Bronchial epithelial cell (primary cell): ENCODE measurements at regions not wholly inside any gene's neighbourhood (a gene's known extent, or its start where the extent isn't known, plus 50 kb on each side); places are given as distances from the start of the nearest gene placed in this dataset.

Source experiments
- DNase-seq: peaks from one replicate; pipeline ENCODE4 v3.0.0-alpha.2; 2010; ENCODE audit warnings: low read depth
- FAIRE-seq: peaks from 2 replicates; lab custom pipeline; 2011; peaks lifted over from hg19 to GRCh38; lab: Jason Lieb, UNC
- H3K27me3 ChIP-seq: 2 replicates; pipeline ENCODE4 v1.5.1; 2011; ENCODE audit warnings: low read length; ENCODE audit not compliant: control insufficient read depth, insufficient read depth
- H3K36me3 ChIP-seq: 2 replicates; pipeline ENCODE4 v1.5.1; 2011; ENCODE audit warnings: low read length; ENCODE audit not compliant: control insufficient read depth, insufficient read depth
- H3K4me3 ChIP-seq: 2 replicates; pipeline ENCODE4 v1.5.1; 2011; ENCODE audit warnings: mild to moderate bottlenecking, low read depth, low read length, control low read depth
- CTCF ChIP-seq: IDR thresholded peaks from 2 replicates; pipeline ENCODE4 v1.5.1; 2011; ENCODE audit warnings: mild to moderate bottlenecking, moderate library complexity, low read length, control low read depth, inconsistent platforms; ENCODE audit not compliant: insufficient read depth, severe bottlenecking

- Histone ChIP-seq H3K27me3 (no peaks in the 10 kb centered on the region), H3K4me3 (no peak overlapping the region), H3K36me3 (no peaks in the 10 kb centered on the region)
- TF ChIP-seq CTCF: no peak
- FAIRE-seq: no peak
- peak; percentile 82 for DNase-seq
Observed at GRCh38 chr4:30258949-30259348, 461.2 kb upstream of the PCDH7 start.

GRCh38 chr4:30262379-30262778 is 457.8 kb upstream of the PCDH7 start:
- Histone ChIP-seq H3K27me3 (no peaks in the 10 kb centered on the region), H3K4me3 (no peak overlapping the region), H3K36me3 (no peaks in the 10 kb centered on the region)
- no peak for TF ChIP-seq CTCF
- FAIRE-seq (no peak), DNase-seq (peak; percentile 61)

- no peak for DNase-seq
- Histone ChIP-seq H3K27me3 (no peaks in the 10 kb centered on the region), H3K36me3 (no peaks in the 10 kb centered on the region), H3K4me3 (no peak overlapping the region)
- no peak for FAIRE-seq
- TF ChIP-seq CTCF: no peak
Observed at GRCh38 chr4:30264465-30264864, 455.7 kb upstream of the PCDH7 start.

GRCh38 chr4:30265716-30266115 is 454.5 kb upstream of the PCDH7 start:
- H3K36me3 ChIP-seq: no peaks in the 10 kb centered on the region
- TF ChIP-seq CTCF: no peak
- FAIRE-seq (no peak), DNase-seq (no peak)
- H3K27me3 ChIP-seq: no peaks in the 10 kb centered on the region
- H3K4me3 ChIP-seq: no peak overlapping the region

- DNase-seq (no peak), FAIRE-seq (no peak)
- Histone ChIP-seq H3K4me3 (no peak overlapping the region), H3K27me3 (no peaks in the 10 kb centered on the region), H3K36me3 (no peaks in the 10 kb centered on the region)
- no peak for TF ChIP-seq CTCF
Observed at GRCh38 chr4:30268370-30268769, 451.8 kb upstream of the PCDH7 start.

GRCh38 chr4:30269850-30270249 is 450.3 kb upstream of the PCDH7 start:
- H3K27me3 ChIP-seq: no peaks in the 10 kb centered on the region
- H3K4me3 ChIP-seq: no peak overlapping the region
- no peaks in the 10 kb centered on the region for H3K36me3 ChIP-seq
- FAIRE-seq (no peak), DNase-seq (peak; percentile 39)
- TF ChIP-seq CTCF: peak; percentile 40
